GF-D8 (cell line): ENCODE measurements at regions not wholly inside any gene's neighbourhood (a gene's known extent, or its start where the extent isn't known, plus 50 kb on each side); places are given as distances from the start of the nearest gene placed in this dataset.
"Not testable (repeated sequence)": the region's sequence is repeated elsewhere in the genome, so short reads cannot be mapped to it uniquely, and the experiment has no call there.

Source experiments
- DNase-seq: peaks from one replicate; lab custom pipeline; 2025; lab: John Stamatoyannopoulos, UW

GRCh38 chr12:84043355-84043754, 869.2 kb downstream of the SLC6A15 start:
- DNase-seq: no peak

GRCh38 chr12:84038242-84038641, 874.4 kb downstream of the SLC6A15 start:
- DNase-seq: no peak

GRCh38 chr12:84036912-84037311, 875.7 kb downstream of the SLC6A15 start:
- no peak for DNase-seq

GRCh38 chr12:84035766-84036165, 876.8 kb downstream of the SLC6A15 start:
- no peak for DNase-seq

- no peak for DNase-seq
Observed at GRCh38 chr12:84034871-84035270, 877.7 kb downstream of the SLC6A15 start.

- no peak for DNase-seq
Observed at GRCh38 chr12:84033162-84033561, 879.4 kb downstream of the SLC6A15 start.

GRCh38 chr12:84018556-84019179, 893.9 kb downstream of the SLC6A15 start:
- not testable (repeated sequence) for DNase-seq

GRCh38 chr12:84016956-84017355, 895.6 kb downstream of the SLC6A15 start:
- DNase-seq: no peak

- DNase-seq: no peak
Observed at GRCh38 chr12:83997423-83997822, 915.2 kb downstream of the SLC6A15 start.

GRCh38 chr12:83996671-83997070, 915.9 kb downstream of the SLC6A15 start:
- no peak for DNase-seq

GRCh38 chr12:83985084-83985483, 927.5 kb downstream of the SLC6A15 start:
- DNase-seq: no peak

GRCh38 chr12:83980398-83980797, 932.2 kb downstream of the SLC6A15 start:
- no peak for DNase-seq

GRCh38 chr12:83979785-83980184, 932.8 kb downstream of the SLC6A15 start:
- DNase-seq: no peak

- DNase-seq: no peak
Observed at GRCh38 chr12:83971781-83972180, 940.8 kb downstream of the SLC6A15 start.

- DNase-seq: no peak
Observed at GRCh38 chr12:83960767-83961166, 951.8 kb downstream of the SLC6A15 start.

GRCh38 chr12:83958997-83959396, 953.6 kb downstream of the SLC6A15 start:
- DNase-seq: no peak

GRCh38 chr12:83954956-83955601, 957.5 kb downstream of the SLC6A15 start:
- no peak for DNase-seq

- no peak for DNase-seq
Observed at GRCh38 chr12:83954071-83954789, 958.4 kb downstream of the SLC6A15 start.

- no peak for DNase-seq
Observed at GRCh38 chr12:83945871-83946270, 966.7 kb downstream of the SLC6A15 start.

- DNase-seq: no peak
Observed at GRCh38 chr12:83939718-83940117, 972.9 kb downstream of the SLC6A15 start.

- no peak for DNase-seq
Observed at GRCh38 chr12:83933615-83934014, 979.0 kb downstream of the SLC6A15 start.

- DNase-seq: no peak
Observed at GRCh38 chr12:83932011-83932410, 980.6 kb downstream of the SLC6A15 start.

GRCh38 chr12:83931451-83931850, 981.1 kb downstream of the SLC6A15 start:
- no peak for DNase-seq
